ENCODE measurements at regions not wholly inside any gene's neighbourhood (a gene's known extent, or its start where the extent isn't known, plus 50 kb on each side); places are given as distances from the start of the nearest gene placed in this dataset.

DNA sequence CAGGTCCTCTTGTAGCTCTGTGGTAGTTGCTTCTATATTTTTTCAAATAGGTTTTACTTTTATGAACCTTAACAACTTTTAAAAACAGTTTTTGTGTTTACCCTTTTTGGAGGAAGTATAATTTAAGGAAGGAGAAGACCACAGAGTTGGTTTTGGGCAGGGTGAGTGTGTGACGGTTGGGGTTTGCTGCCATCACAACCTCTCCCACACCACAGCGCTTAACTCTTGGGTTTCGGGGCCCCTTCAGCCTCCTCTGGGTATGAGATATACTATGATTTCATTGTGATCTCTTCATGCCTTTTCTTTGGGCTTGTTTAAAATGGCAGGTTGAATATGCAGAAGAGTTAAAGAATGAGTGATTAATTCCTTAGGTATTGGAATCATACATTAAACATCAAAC, 228.7 kb upstream of the CRY1 start:
- peak; percentile 37 to 57 for DNase-seq

DNA sequence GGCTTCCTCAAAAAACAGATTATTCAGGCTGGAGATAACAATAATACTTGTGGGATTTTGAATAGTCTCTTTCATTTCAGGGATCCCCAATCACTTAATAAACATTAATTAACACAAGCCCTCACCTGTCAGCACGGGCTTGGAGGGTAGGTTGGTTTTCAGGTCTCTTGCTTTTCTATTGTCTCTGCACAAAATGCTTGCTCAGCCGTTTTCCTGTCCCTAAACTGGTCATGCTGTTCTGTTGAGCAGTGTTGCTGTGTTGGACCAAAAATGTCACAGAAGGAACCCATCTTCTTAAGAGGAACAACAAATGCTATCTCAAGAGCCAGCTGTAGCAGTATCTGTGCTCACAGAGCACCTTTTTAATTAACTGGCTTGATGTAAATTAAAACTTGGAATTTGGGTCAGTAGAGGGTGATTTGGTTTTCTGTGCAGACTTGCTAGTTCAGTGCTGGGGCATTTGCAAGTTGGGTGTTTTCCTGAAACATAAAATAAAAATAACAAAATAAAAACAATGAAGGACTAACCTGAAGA, 231.8 kb upstream of the CRY1 start:
- no peak for DNase-seq

DNA sequence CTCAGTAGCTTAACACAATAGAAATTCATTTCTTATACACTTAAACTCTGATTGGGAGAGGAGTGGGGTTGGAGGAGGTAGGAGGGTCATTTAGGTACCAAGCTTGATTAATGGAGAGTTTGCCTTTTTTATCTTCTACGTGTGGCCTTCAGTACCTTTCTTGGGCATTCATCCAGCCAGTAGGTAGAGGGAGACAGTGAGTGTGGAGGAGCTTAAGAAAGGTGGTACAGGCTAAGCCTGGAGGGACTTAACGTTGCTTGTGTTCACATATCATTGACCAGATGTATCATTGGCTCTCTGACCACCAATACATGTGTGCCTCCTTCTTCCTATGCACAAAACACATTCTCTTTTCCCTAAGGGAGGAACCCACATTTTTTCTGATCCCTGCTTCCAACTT, 232.9 kb upstream of the CRY1 start:
- DNase-seq: no peak

DNA sequence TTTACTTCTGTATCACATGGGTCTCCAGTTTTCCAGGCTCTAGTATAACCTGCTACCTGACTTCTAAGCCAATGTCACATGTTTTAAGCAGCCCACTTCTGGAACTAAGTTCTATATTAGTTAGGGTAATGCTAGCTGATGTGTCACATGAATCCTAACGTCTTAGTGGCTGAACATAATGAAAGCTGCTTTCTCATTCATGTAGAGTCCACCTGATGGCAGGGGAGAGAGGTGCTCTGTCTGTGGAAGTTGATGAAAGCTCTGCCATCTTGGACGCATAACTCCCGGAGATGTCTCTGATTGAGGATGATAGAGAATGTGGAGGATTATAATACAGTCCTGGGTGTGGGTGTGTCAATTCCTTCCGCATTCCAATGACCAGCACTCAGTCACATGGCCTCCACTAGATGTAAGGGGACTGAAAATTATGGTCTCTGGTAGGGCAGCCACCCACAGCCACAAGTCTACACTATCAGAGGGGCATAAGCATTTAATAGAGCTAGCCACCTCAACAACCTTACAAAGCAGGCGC, 234.4 kb upstream of the CRY1 start:
- DNase-seq: no peak

DNA sequence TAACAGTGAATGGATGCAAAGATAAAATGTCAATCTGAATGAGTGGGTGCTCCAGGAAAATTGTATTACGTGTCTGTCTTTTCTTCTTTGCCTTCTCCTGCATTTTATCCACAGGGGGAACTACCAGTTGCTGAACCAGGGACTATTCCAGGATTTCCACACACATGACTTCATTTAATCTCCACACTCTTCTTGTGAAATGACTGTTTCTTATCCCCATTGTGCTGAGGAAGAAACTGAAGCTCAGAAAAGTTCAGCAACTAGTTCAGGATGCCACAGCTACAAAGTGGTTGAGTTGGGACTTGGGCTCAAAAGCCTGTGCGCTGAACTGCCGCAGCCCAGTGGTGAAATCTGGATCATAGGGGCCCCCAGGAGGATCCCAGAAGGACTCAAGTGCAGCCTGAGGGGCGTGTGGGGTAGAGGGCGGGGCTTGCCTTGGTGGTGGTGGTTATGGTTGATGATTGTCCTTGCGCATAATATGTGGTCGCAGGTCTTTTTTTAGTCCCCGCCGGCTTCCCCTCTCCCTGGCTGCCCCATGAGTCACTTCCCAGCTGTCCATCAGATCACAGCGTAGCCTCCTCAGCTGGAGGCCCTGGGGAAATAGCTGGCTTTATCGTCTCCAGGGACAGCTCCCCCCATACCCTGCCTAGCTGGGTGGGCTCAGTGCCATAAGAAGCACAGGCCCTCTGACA, 235.2 kb upstream of the CRY1 start:
- DNase-seq: peak in 1 of 2 donors; percentile 53

DNA sequence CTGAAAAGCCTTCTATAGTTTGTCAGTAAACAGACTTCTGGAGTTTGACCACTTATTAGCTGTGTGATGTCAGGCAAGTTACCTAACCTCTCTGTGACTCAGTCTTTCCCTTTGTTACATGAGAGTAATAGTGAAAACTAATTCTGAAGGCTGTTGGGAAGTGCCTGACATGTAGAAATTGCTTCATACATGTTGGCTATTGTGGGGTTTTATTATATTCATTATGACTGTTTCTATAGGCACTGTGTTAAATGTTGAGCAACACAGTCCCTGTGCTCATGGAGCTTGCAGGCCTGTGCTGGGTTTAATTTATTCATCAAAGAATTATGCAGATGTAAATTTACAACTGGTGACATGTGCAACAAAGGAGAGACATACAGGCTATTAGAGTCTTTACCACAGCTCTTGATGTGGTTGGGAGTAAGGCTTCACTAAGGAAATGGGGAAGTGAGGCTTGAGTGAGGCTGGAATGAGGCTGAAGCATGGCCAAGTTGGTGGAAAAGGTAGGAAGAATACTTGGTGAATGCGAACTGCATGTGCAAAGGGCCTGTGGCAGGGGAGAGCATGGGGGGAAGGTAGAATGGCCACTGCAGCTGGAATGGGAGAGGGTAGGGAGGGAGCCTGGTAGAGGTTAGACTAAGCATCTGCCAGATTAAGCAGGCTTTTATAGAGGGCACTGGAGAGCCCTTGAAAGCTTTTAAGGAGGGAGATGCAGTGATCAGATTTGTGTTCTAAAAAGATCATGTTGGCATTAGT, 236.4 kb upstream of the CRY1 start:
- no peak for DNase-seq

DNA sequence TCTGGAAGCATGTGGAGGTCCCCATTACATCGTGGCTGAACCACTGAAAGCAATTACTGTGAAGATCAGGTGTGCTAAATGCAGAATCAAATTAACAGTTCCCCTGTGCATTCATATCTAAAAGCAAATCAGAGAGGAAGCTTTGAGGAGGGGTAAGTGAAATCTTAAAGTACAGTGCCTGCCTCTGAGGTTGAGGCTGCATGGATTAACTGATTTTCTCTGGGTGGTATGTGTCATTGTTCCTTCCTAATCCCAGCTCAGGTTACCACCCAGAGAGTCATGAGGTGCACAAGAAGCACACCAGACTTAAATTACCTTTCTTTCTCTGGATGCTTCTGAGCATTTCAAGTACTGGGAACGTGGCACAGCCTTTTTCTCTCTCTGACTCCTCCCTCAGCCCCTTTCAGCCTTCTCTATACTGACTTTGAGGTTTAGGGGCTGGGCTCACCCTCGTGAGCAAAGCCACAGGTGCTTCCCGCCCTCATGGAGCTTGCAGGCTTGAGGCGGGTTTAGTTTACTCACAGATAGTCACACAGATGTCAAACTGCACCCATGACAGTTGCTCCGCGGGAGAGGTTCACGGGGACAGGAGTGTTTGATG, 237.6 kb upstream of the CRY1 start:
- DNase-seq: no peak

DNA sequence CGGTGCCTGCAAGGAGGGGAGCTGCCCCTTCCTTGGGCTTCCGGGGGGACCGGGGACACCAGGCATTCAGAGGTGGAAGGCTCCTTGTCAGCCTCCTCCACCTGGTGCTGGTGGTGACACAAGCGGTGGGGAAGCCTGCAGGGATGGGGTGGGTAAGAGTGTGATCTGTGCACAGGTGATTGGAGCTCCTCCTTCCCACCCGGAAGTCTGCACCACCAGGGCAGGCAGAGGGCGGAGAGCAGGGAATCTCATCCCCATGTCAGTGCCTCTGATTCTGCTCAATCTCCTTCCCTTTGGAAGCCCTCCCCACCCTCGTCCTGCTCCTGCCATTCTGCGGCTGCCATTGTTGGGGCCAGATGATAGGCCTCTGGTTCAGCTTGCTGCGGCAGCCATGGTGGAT, 238.1 kb upstream of the CRY1 start:
- DNase-seq: no peak

DNA sequence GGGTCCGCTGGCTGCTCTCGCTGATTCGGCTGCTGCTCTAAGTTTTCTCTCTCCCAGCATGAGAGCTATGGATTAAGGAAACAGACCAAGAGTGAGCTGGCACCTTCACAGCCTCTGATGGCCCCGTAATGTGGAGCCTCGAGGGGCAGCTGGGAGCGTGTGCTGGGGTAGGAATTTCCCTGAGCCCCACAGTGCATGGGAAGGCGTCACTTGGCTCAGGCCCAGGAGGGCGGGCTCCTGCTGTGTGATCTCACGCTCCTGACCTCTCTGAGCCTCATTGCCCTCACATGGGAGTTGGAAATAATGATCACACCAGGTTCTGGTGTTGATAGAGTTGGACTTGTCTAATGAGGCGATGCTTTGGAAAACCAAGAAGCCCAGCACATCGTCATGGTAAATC, 238.6 kb upstream of the CRY1 start:
- DNase-seq: no peak

DNA sequence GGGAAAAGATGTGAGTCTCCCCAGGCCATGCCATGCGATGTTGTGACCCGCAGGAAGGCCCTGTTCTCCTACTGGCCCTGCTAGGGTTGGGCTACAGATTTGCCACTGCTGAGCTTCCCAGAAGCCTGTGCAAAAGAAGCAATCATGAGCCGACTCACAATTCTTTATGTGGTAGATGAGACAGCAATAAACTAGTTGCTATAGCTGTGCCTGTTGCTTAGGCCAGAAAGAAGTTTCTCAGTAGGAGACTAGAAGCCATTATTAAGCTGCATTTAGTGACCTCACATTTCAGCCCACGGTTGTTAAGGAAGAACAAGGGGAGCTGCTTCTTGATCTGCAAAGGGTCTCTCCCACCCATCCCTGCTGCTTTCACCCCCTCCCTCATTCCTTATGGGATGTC, 239.4 kb upstream of the CRY1 start:
- no peak for DNase-seq

DNA sequence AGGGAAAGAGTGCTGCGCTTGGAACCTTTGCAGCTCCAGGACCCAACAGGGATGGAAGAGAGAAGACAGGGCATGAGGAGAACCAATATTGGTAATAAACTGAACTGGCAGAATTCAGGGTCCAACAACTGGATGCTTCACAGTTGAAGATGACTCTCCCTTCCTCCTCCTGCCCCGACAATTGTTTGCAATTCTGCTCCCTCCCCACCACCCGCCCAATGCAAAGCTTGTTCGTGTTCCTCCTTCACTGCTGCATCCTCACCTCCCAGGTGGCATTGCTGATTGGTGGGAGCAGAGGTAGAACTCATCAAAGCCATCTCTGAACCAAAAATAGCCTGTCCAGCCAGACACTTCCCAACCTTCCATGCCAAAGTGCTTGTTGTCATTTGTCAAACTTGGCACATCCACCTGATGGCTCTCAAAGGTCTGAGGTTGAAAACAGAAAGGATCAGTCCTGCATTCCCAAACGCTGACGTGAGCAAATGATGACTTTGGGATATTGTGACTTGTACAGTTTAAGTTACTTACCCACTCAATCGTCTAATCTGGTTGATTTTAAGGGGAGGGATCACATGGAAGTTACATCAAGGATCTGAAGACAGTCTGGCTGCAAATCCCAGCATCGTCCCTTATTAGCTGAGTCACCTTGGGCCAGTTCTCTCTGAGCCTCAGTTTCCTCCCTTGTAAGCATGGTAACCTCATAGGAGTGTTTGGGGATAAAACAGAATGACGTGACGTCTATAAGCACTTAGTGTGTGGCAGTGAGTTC, 242.6 kb upstream of the CRY1 start:
- DNase-seq: no peak

DNA sequence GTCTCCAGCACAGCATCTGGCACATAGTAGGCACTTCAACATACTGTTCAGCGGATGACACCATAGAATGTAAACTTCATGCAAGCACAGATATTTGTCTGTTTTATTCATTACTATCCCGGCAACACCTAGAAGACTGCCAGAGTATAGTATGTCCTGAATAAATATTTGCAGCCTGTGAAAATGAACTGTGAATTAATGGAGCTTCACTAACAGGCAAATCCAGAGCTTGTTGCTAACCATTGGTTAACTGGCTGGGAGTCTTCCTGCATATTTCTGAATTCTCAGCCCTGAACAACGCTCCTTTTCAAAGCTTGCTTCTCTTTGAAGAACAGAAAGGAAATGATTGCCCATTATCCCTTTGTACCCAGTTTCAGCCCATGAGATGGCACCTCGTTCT, 243.3 kb upstream of the CRY1 start:
- DNase-seq: no peak

DNA sequence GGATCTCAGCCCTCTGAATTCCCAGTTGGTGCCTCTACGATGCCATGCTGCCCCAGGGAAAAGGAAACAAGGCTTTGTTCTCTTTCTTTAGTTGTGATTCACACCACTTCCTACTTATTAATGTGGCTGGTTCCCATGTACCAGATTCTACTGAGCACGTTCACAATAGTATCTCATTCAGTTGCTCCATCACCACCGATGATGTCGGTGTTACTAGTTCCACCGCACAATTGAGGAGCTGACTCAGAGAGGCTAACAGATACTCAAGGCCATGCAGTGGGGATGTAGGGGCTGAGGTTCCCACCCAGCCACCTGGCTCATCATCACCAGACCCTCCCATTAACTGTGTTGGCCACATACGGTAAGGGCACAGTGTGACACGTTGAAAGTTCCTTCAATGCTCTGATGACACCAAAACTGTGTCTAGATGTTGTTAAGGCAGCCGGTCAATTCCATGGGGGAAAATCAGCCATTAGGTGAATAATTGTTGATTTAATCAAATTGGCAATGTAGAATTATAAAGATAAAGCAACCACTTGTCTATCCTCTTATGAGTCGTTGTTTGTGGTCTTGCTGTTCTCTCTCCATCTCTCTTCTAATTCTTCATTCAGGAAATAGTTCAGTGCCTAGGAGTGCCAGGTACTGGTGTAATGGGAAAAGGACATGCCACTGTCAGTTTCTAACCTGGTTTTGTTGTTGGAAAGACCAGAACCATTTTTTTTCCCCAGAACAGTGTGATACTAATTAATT, 244.2 kb upstream of the CRY1 start:
- no peak for DNase-seq

DNA sequence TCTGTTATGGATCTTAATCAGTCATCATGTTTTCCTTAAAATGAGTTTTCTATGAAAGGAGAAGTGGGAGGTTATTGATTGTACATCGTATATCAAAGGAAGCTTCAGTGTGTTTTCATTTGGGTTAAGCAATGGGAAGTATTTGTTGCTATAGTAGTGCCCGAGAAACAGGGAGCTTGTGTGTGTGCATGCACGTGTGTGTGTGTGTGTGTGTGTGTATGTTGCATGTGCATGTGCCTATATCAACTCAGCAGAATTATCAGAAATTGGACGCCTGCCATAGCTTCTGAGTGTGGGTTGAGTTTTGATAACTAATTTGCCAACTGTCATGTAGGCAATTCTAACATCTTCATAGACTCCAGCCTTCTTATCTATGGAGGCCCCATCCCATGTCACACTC, 246.1 kb upstream of the CRY1 start:
- no peak for DNase-seq

DNA sequence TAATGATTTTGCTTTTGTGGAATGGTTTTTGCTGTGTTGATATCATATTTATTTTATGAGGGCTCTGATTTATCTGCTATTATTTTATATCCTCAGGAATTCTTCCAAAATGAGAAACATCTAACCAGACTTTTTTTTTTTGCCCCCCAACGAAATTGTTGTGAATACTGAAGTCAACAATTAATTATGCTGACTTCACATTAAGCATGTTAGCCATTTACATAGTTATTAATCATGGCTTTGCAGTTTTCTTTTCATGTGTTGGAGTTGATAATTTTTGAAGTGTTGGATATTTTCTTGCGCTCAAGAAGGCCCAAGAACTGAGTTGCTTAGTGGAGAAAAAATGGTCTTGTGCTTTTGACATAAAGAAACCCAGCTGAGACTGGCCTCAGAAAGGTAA, 246.6 kb upstream of the CRY1 start:
- no peak for DNase-seq

DNA sequence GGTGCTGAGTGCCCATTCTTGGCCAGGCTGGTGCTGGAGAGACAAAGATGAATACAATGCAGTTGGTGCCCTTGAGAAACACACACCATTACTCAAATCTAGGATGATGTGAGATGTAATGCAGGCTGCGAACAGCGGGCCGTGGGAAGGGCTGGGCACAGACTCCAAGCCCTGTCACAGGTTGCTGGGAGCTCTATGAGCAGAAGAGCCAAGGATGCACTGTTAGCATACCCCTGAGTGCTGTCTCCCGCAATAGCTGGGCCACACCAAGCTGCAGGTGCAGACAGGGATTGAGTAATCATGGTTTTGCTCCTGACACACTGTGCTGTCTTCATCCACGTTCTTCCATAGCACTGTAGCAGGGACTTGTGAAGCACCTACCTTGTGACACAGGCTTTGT, 247.5 kb upstream of the CRY1 start:
- no peak for DNase-seq

DNA sequence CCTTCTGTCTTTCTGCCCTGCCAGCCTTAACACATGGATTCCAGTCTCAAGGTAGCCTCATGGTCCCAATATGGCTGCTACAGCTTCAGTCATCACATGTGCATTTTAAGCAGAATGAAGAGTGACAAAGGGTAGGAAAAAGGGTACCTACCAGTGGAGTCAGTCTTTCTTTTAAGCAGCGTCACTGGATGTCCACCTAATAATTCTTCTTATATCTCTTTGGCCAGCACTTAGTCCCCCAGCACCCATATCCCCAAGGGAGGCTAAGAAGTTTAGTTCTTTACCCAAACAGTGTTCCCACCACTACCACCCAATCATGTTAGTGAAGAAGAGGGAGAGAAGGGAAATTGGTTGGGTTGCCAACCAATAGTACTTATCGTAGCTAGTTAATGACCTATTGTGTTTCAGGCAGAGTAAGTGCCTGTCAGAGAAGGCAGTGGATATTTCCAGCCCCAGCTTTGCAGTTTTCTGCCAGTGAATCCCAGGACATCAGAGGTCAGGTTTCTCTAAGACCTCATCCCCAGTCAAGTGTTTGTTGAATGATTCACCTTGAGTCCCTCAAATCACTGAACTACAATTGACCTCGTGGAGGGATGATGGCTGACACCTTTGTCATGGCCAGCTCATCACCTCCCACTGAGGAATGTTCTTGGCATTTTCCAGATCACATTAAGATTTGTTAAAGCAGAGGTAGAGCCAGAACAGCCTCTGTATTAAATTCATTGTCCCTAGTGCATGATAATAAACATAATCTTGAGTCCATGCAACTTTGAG, 250.9 kb upstream of the CRY1 start:
- DNase-seq: no peak

DNA sequence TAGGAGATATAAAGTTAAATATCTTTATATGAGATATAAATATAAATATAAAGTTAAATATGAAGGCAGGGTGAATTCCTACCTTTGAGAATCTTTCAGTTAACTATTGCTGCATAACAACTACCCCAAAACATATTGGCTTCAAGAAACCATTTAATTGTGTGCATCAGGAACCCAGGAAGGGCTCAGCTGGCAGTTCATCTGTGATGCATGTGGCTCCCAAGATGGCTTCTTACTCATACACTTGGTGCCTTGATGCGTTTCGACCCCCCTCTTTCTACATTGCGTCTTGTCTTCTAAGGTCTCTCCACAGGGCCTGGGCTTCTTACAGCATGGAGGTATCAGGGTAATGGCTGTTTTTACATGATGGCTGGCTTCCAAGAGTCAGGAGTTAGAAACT, 253.9 kb upstream of the CRY1 start:
- DNase-seq: no peak

DNA sequence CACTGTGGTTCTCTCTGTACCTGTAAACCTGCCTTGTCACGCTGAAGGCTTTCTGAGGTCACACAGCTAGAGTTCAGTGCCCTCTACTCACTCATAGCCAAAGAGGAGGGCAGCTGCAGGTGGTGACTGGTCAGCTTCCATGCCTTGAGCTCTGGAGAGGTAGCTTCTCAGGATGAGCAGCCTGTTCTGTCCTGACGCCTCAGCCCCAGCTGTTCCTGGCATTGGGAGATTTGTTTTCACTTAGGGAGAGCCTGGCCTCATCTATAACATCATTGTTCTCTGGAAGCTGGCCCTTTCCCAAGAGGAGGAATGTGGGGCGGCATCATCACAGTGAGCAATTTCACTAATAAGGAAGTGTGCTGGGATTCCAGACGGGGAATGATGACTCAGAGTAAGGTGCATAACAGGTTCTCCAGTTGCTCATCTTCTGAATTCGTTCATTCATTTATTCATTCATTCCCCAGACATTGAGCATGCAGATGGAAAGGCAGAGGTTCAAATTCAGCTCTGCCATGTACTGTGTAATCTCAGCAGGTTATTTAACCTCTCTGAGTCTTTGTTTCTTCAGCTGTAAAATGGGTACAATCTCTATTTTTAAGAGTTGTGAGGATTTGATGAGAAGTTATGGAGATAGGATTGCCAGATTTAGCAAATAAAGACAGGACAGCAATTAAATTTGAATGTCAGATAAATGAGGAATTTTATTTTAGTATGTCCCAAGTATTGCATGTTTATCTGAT, 255.8 kb upstream of the CRY1 start:
- DNase-seq: no peak

DNA sequence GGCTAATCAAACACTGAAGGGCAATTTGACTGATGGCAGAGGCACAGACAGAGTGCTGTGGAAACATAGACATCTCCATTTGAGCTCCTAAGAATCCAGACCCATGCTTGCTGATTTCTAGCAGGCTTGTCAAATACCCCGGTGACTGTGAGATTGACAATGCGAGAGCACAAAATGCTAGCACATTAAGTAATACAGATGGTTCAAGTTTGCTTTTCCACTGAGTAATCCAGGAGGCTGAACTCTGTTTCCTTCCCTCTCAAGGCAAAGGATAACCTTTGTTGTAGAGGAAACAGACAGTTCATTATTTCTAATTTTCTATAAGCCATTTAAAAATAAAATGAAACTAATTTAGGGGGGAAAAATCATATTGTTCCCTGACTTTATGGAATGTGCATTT, 256.5 kb upstream of the CRY1 start:
- DNase-seq: no peak

DNA sequence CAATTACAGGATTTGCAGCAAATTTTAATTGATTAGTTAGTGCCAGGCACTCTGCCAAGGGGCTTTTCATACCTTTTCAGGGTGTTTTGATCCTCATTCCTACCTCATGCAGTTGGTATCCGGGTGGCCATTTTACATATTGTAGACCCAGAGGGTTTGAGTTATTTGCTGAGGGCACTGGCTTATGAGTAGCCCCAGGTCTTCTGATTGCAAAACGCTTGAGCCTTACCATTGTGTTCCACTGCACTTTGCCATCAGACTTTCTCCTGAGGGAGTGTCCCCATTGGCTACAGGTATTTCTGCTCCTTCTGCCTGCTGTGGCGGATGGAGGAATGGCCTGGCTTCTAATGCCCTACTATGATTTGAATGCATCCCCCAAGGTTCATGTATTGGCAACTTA, 257.8 kb upstream of the CRY1 start:
- no peak for DNase-seq
